Thymus (tissue), 11 donors: ENCODE measurements at regions not wholly inside any gene's neighbourhood (a gene's known extent, or its start where the extent isn't known, plus 50 kb on each side); places are given as distances from the start of the nearest gene placed in this dataset.
"Not testable (repeated sequence)": the region's sequence is repeated elsewhere in the genome, so short reads cannot be mapped to it uniquely, and the experiment has no call there.

Source experiments
- DNase-seq, 9 donors: peaks; one replicate each; pipeline ENCODE4 v3.0.0-alpha.2; 2013; ENCODE audit warnings: low spot score in 9 of 9, low read depth in 6 of 9, missing footprints in 1 of 9
- H3K27ac ChIP-seq, 2 donors: one replicate each; pipeline ENCODE4 v1.5.1; 2013; ENCODE audit warnings: control low read depth in 1 of 2, low read depth in 1 of 2, low read length in 1 of 2, mild to moderate bottlenecking in 1 of 2, moderate library complexity in 1 of 2
- H3K27me3 ChIP-seq, 2 donors: one replicate each; pipeline ENCODE4 v1.5.1; 2013; ENCODE audit warnings: low read length in 1 of 2; ENCODE audit not compliant: control insufficient read depth in 2 of 2, insufficient read depth in 1 of 2
- H3K36me3 ChIP-seq, 2 donors: one replicate each; pipeline ENCODE4 v1.5.1; 2013; ENCODE audit warnings: low read length in 1 of 2, mild to moderate bottlenecking in 1 of 2, moderate library complexity in 1 of 2; ENCODE audit not compliant: control insufficient read depth in 2 of 2, insufficient read depth in 2 of 2
- H3K4me1 ChIP-seq, 2 donors: one replicate each; pipeline ENCODE4 v1.5.1; 2013; ENCODE audit warnings: low read length in 2 of 2; ENCODE audit not compliant: control insufficient read depth in 2 of 2, insufficient read depth in 2 of 2
- H3K4me3 ChIP-seq, 2 donors: one replicate each; pipeline ENCODE4 v1.5.1; 2013; ENCODE audit warnings: low read length in 2 of 2, control low read depth in 1 of 2, mild to moderate bottlenecking in 1 of 2
- H3K9me3 ChIP-seq, 2 donors: one replicate each; pipeline ENCODE4 v1.5.1; 2013; ENCODE audit warnings: low read length in 1 of 2, mild to moderate bottlenecking in 1 of 2; ENCODE audit not compliant: control insufficient read depth in 2 of 2, insufficient read depth in 1 of 2
- WGBS: extraction: QIAGEN DNeasy Blood & Tissue Kit; methylation state at CpG from one replicate; pipeline ENCODE4 v1.1.7; 2013; 5-methylcytosine and 5-hydroxymethylcytosine counted together
- donor health status: healthy.

- H3K4me3 ChIP-seq = no peak overlapping the region
- no peaks in the 10 kb centered on the region for H3K4me1 ChIP-seq
- no peaks in the 10 kb centered on the region for H3K36me3 ChIP-seq
- no peaks in the 10 kb centered on the region for H3K9me3 ChIP-seq
- 96% methylated on average over 6 of the region's 6 CpGs for WGBS
- H3K27me3 ChIP-seq = no peaks in the 10 kb centered on the region
- DNase-seq = no peak
- H3K27ac ChIP-seq = no peak overlapping the region
These were observed 115.0 kb upstream of the CTSV start for GRCh38 chr9:97153967-97154366.

DNA sequence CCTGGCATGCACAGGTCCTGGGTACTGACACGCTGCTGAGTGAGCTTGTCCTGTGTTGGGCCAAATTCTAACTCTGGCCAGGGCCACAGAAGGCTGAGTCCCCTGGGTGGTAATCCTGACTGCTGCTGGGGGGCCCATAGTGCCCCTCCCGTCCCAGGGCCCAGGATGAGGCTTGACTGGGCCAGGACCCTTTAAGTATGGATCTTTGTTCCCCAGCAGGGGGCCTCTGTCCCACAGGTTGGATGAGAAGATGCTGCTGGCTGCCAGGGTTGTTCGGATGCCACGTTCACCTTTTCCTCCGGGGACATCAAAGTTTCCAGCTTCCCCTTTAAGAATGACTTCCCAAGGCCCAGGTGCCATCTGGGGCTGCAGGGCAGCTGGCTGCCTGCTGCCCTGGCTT, 114.2 kb upstream of the CTSV start:
- not testable (repeated sequence) for H3K27ac ChIP-seq, H3K4me1 ChIP-seq, H3K36me3 ChIP-seq, H3K27me3 ChIP-seq, H3K4me3 ChIP-seq, H3K9me3 ChIP-seq, DNase-seq
- 95% methylated on average over 5 of the region's 5 CpGs for WGBS

GRCh38 chr9:97150471-97150870, 111.5 kb upstream of the CTSV start:
- H3K4me3 ChIP-seq, H3K27me3 ChIP-seq, H3K36me3 ChIP-seq, H3K27ac ChIP-seq, H3K9me3 ChIP-seq, DNase-seq, H3K4me1 ChIP-seq: not testable (repeated sequence)
- 95% methylated on average over 2 of the region's 2 CpGs for WGBS

DNA sequence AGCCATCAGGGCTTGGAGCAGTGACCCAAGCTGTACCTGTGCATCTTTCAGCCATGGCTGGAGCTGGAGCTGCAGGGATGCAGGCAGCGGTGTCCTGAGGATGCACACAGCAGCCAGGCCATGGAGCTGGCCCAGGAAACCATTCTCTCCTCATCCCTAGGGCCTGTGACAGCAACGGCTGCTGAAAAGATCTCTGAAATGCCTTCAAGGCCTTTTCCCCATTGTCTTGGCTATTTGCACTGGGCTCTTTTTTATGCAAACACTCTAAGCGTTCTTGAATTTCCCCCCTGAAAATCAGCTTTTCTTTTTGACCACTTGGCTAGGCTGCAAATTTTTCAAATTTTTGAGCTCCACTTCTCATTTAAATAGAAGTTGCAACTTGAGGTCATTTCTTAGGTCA, 109.5 kb upstream of the CTSV start:
- H3K27me3 ChIP-seq, H3K4me3 ChIP-seq, H3K4me1 ChIP-seq, H3K9me3 ChIP-seq, H3K36me3 ChIP-seq, H3K27ac ChIP-seq, DNase-seq: not testable (repeated sequence)
- WGBS = 94% methylated on average over 3 of the region's 3 CpGs

DNA sequence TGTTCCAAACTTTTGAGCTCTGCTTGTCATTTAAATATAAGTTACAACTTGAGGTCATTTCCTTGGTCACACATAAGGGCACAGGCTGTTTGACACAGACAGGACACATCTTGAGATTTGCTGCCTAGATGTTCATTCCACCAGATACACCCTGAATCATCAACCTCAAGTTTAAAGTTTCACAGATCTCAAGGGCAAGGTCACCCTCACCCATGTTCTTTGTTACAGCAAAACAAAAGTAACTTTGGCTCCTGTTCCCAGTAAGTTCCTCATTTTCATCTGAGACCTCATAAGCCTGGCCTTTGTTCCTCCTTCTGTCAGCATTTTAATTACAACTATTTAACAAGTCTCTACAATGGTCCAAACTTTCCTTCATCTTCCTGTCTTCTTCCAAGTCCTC, 106.7 kb upstream of the CTSV start:
- not testable (repeated sequence) for DNase-seq, H3K36me3 ChIP-seq, H3K4me3 ChIP-seq, H3K9me3 ChIP-seq, H3K27me3 ChIP-seq, H3K4me1 ChIP-seq, H3K27ac ChIP-seq

- Histone ChIP-seq H3K27me3 (no peaks in the 10 kb centered on the region), H3K4me3 (no peak overlapping the region), H3K36me3 (no peaks in the 10 kb centered on the region), H3K9me3 (no peaks in the 10 kb centered on the region), H3K4me1 (no peaks in the 10 kb centered on the region), H3K27ac (no peak overlapping the region)
- DNase-seq = no peak
- 64% methylated on average over 2 of the region's 2 CpGs for WGBS
These were observed 101.6 kb upstream of the CTSV start for GRCh38 chr9:97140566-97140965.

GRCh38 chr9:97136421-97136820, 97.5 kb upstream of the CTSV start:
- WGBS = 90% methylated on average over 2 of the region's 2 CpGs

GRCh38 chr9:97133966-97134365, 95.0 kb upstream of the CTSV start:
- H3K27ac ChIP-seq, H3K9me3 ChIP-seq, H3K4me1 ChIP-seq, H3K27me3 ChIP-seq, DNase-seq, H3K36me3 ChIP-seq, H3K4me3 ChIP-seq: not testable (repeated sequence)
- 96% methylated on average over 4 of the region's 4 CpGs for WGBS

More at GRCh38 chr9:97136421-97136820, 97.5 kb upstream of the CTSV start:
- no peak for DNase-seq
- H3K27me3 ChIP-seq = no peaks in the 10 kb centered on the region
- H3K9me3 ChIP-seq = peaks cover 0 to 4% of the 10 kb centered on the region in 2 donors
- H3K36me3 ChIP-seq = no peaks in the 10 kb centered on the region
- H3K4me3 ChIP-seq = no peak overlapping the region
- H3K4me1 ChIP-seq = no peaks in the 10 kb centered on the region
- no peak overlapping the region for H3K27ac ChIP-seq

DNA sequence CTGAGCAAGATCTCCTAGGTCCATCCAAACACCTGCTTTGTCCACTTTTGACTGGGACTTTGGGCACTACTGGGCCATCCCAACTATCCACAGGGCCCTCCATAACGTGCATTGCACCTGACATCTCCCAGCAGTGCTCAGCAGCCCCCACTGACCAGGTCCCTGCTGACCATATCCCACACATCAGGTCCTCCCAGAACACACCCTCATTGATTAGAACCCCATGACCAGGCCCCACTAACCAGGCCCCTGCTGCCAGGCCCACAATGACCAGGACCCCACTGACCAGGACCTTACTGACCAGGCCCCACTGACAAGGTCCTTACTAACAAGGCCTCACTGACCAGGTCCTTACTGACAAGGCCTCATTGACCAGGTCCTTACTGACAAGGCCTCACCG, 93.9 kb upstream of the CTSV start:
- WGBS = 98% methylated on average over 2 of the region's 2 CpGs
- Histone ChIP-seq H3K9me3 (peaks cover 0 to 4% of the 10 kb centered on the region in 2 donors), H3K36me3 (no peaks in the 10 kb centered on the region), H3K27me3 (no peaks in the 10 kb centered on the region), H3K27ac (no peak overlapping the region), H3K4me1 (no peaks in the 10 kb centered on the region), H3K4me3 (no peak overlapping the region)
- DNase-seq = no peak

- not testable (repeated sequence) for H3K4me3 ChIP-seq, H3K4me1 ChIP-seq, H3K9me3 ChIP-seq, H3K27me3 ChIP-seq, H3K27ac ChIP-seq, H3K36me3 ChIP-seq, DNase-seq
- 93% methylated on average over 16 of the region's 16 CpGs for WGBS
These were observed 91.9 kb upstream of the CTSV start for GRCh38 chr9:97130864-97131263.
